Activated CD4-positive, alpha-beta T cell treated with anti-CD3 and anti-CD28 coated beads, Interleukin-2, amount 50 U/mL, for 24 hours (primary cell): ENCODE measurements at regions not wholly inside any gene's neighbourhood (a gene's known extent, or its start where the extent isn't known, plus 50 kb on each side); places are given as distances from the start of the nearest gene placed in this dataset.
"Not testable (repeated sequence)": the region's sequence is repeated elsewhere in the genome, so short reads cannot be mapped to it uniquely, and the experiment has no call there.

Source experiments
- DNase-seq, 2 donors: peaks; one replicate each; pipeline ENCODE4 v3.0.0-alpha.2; 2020; ENCODE audit warnings: low read depth in 1 of 2, low spot score in 1 of 2

DNA sequence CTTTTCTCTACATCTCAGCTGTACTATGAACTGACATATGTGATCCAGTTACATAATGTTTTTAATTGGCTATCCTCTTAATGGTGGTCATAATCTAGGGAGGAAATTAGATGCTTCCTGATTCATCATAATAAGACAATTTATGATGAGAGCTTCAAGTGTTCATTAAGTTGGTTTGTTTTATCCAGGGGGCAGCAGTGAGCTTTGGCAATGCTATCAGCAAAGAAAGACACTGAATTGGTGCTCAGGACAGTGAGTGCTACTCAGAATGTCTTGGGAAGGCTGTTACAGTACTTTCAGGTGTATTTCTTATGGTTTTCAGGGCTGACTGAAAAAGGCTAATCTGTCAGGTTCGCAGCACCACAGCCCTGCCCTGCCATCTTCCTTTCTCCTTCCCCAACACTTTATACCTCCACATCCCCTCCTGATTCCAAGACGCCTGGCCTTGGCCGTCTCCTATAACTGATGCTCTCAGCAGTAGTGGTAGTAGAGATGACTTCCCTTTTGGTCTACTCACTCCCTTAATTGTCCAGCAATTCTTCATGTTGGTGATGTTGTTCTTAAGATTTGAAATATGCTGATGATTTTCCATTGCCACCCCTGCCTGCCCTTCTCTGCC, 67.0 kb upstream of the TNFAIP3 start:
- peak in 1 of 2 donors; percentile 69 for DNase-seq

- DNase-seq: no peak
Observed at GRCh38 chr6:137800762-137801161, 66.3 kb upstream of the TNFAIP3 start.

GRCh38 chr6:137801352-137802114, 65.5 kb upstream of the TNFAIP3 start:
- no peak for DNase-seq

DNA sequence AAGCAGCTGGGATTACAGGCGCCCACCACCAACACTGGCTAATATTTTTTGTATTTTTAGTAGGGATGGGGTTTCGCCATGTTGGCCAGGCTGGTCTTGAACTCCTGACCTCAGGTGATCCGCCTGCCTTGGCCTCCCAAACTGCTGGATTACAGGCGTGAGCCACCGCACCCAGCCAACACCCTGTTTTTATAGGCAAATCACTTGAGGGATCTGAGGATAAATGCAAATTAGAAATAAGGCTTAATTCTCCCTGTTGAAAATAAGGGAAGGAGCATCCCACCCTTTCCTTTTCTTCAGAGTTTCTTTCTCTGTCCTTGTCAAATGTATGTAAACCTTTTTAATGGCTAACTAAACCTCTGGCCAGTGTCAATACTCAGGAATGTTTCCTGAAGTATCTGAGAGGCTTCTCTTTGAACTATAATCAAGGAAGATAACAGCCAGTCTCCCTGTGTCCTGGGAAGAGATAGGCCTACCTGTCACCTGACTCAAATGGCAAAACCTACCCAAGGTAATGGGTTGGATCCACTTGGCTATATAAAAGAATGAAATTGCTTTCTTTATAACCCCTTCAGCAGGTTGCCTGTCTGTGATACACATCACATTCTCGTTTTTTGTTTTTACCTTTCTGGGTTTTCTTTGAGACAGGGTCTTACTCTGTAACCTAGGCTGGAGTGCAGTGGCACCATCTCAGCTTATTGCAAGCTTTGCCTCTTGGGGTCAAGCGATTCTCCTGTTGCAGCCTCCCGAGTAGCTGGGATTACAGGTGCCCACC, 64.5 kb upstream of the TNFAIP3 start:
- DNase-seq: no peak

- no peak for DNase-seq
Observed at GRCh38 chr6:137804637-137805036, 62.4 kb upstream of the TNFAIP3 start.

DNA sequence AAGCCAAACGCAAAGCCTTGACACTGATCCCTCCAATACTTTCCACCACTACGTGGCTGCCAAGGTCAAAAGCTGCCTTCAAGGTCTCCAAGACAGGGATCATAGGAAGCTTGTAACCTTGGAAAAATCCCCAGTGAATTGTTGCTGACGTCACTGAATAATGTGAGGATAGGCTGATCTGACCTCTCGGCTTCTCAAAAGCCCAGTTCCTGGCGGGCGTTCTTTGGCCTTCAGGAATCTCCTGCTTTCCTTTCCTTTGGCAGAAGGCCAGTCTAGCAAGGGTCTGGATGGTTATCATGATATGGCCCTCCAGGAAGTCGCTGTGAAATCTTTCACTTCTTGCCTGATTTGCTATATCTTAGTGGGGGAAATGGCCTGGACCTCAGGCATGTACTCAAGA, 61.4 kb upstream of the TNFAIP3 start:
- DNase-seq: no peak

DNA sequence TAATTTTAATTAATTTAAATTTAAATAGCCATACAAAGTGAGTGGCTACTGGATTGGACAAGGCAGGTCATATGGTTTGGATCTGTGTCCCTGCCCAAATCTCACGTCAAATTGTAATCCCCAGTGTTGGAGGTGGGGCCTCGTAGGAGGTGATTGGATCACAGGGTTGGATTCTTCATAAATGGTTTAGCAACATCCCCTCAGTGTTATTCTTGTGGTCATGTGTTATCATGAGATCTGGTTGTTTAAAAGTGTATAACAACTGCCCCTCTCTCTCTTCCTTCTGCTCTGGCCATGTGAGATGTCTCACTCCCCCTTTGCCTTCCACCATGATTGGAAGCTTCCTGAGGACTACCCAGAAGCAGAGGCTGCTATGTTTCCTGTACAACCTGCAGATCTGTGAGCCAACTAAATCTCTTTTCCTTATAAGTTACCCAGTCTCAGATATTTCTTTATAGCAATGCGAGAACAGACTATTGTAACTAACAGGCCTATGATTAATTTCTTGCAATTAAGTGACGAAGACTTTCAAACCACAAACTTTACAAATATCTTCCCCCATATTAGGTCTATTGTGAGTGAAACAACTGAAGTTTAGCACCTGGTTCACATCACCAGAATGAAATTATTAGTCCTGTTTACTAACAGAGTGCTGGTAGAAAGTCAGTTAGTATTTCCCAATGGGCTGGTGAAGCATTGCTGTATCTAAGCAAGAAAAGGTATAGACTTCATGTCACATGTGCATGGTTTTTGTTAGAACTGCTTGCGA, 60.0 kb upstream of the TNFAIP3 start:
- DNase-seq: no peak

- no peak for DNase-seq
Observed at GRCh38 chr6:137808191-137808590, 58.9 kb upstream of the TNFAIP3 start.

GRCh38 chr6:137808836-137809315, 58.2 kb upstream of the TNFAIP3 start:
- DNase-seq: no peak

- DNase-seq: not testable (repeated sequence)
Observed at GRCh38 chr6:137809895-137810553, 57.0 kb upstream of the TNFAIP3 start.

GRCh38 chr6:137810554-137811120, 56.4 kb upstream of the TNFAIP3 start:
- DNase-seq: no peak

- peak; percentile 38 to 82 for DNase-seq
Observed at GRCh38 chr6:137811121-137811915, 55.7 kb upstream of the TNFAIP3 start.

GRCh38 chr6:137811916-137812553, 55.0 kb upstream of the TNFAIP3 start:
- no peak for DNase-seq

DNA sequence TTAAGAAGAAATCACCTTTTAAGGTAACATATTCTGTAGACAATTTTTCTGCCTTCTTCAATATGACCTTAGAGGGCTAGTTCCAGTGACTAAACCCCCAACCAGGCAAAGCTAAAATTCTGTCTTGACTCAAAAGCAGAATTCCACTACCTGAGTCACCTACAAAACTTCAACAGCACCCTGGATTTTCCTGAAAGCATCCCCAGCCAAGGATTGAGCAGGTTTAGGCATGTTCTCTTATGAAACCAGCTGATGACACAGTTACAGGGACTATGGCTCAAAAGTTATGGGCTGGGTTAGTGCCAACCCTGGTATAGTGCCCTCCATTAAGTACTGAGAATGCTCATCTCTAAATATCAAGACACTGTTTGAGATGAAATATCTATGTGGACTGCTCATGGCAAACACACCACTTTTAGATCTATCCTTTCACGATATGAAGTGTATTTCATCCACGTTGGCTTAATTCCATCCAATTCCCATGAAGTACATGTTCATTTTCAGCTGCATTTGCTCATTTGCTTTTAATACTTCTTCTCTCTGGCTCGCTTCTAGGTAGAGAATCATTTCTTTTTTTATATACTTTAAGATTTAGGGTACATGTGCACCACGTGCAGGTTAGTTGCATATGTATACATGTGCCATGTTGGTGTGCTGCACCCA, 53.6 kb upstream of the TNFAIP3 start:
- DNase-seq: no peak

- not testable (repeated sequence) for DNase-seq
Observed at GRCh38 chr6:137814030-137814429, 53.0 kb upstream of the TNFAIP3 start.

DNA sequence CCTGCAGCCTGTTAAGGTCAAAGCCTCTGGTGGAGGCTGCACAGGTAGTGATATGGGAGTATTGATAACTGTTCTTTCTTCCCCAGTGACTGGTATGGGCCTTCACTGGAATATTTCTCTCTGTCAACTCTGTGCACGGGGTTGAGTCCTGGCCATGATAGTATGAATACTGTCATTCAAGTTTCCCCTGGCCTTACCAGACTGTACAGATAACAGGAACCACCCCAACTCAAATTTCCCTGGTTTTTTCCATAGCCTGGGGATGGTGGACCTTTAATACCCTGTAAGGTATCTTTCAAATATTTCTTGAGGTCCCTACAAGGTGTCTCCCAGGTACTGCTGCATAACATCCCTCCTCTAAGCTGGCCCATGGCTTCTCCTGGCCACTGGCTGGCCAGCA, 51.4 kb upstream of the TNFAIP3 start:
- no peak for DNase-seq

DNA sequence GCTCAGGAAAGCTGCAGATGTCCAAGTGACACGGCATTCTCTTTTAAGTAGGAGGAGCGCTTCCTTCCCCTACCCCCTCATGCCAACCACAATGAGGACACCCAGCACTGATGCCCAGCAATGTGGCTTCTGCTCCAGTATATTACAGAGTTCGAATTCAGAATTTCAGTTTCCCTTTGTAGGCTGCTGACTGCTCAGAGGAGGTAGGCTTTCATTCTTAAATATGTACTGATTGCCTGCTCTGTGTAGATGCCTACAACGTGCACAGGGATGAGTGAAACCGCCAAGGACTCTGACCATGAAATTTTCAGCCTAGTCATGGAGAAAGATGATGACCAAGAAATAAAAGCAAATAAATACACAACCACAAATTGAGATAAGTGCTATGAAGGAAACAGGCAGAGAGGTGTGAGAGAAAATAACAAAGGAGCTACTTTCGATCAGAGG, 50.9 kb upstream of the TNFAIP3 start:
- DNase-seq: no peak
